Esophagus muscularis mucosa (tissue), 4 donors: ENCODE measurements at regions not wholly inside any gene's neighbourhood (a gene's known extent, or its start where the extent isn't known, plus 50 kb on each side); places are given as distances from the start of the nearest gene placed in this dataset.

Experiments
- DNase-seq: peaks from one replicate; pipeline ENCODE4 v3.0.0-alpha.2; 2017; ENCODE audit errors: extremely low spot score
- H3K27ac ChIP-seq, 4 donors: fragments of 200-600 bp; sonication (generic); replicated peaks in 1 of 4; 1 replicate in 3 of 4; 2 replicates in 1 of 4; pipeline ENCODE4 v1.5.1; 2016 to 2019; ENCODE audit warnings: mild to moderate bottlenecking in 1 of 4
- H3K27me3 ChIP-seq, 4 donors: fragments of 200-600 bp; sonication (generic); one replicate each; pipeline versions ENCODE4 v1.5.1 to v1.6.0; 2016 to 2019
- H3K36me3 ChIP-seq, 4 donors: fragments of 200-600 bp; sonication (generic); one replicate each; pipeline ENCODE4 v1.5.1; 2016 to 2019
- H3K4me1 ChIP-seq, 4 donors: fragments of 200-600 bp; sonication (generic); one replicate each; pipeline ENCODE4 v1.5.1; 2016 to 2019
- H3K4me3 ChIP-seq, 4 donors: fragments of 200-600 bp; sonication (generic); 1 replicate in 2 of 4; 2 replicates in 2 of 4; pipeline ENCODE4 v1.5.1; 2016 to 2019; ENCODE audit warnings: mild to moderate bottlenecking in 4 of 4, moderate library complexity in 1 of 4
- H3K9me3 ChIP-seq, 4 donors: fragments of 200-600 bp; sonication (generic); 1 replicate in 3 of 4; 2 replicates in 1 of 4; pipeline ENCODE4 v1.5.1; 2016 to 2019
- CTCF ChIP-seq, 3 experiments: fragments of 200-600 bp in 2 of 3; fragments of 450-650 bp in 1 of 3; sonication (generic) in 2 of 3; IDR thresholded peaks; one replicate each; pipeline ENCODE4 v1.5.1; 2017 to 2019; ENCODE audit warnings: antibody characterized with exemption in 3 of 3, mild to moderate bottlenecking in 2 of 3, moderate library complexity in 1 of 3
- EP300 ChIP-seq: sonication (generic); formaldehyde crosslinking; IDR thresholded peaks from one replicate; pipeline ENCODE4 v1.6.1; 2017; ENCODE audit warnings: antibody characterized with exemption
- POLR2A ChIP-seq: fragments of 450-650 bp; IDR thresholded peaks from one replicate; pipeline ENCODE4 v1.6.1; 2017; ENCODE audit warnings: antibody characterized with exemption, moderate library complexity, mild to moderate bottlenecking, low read depth
- POLR2AphosphoS5 ChIP-seq, 2 donors: sonication (generic); formaldehyde crosslinking; IDR thresholded peaks; one replicate each; pipeline ENCODE4 v1.6.1; 2017; ENCODE audit warnings: antibody characterized with exemption in 2 of 2
- WGBS: methylation state at CpG from one replicate; pipeline ENCODE4 v1.1.5; 2018; 5-methylcytosine and 5-hydroxymethylcytosine counted together
- intact Hi-C: fragments of 100-400 bp; cut with DNase I; formaldehyde crosslinking; loops from one replicate; pipeline ENCODE4 v1.15.1; 2023

GRCh38 chr9:136608348-136609159 lies 54.2 kb upstream of the EGFL7 start:
- 83% methylated on average over 9 of the region's 16 CpGs for WGBS
- TF ChIP-seq EP300 (no peak), CTCF (IDR thresholded peaks at IDR 0.05) (no peak)
- Histone ChIP-seq H3K27ac (no peak overlapping the region), H3K27me3 (peaks cover 0 to 16% (median 0%) of the 10 kb centered on the region in 4 donors), H3K4me1 (peaks cover 24 to 41% (median 38%) of the 10 kb centered on the region in 4 donors), H3K4me3 (no peak overlapping the region), H3K36me3 (no peaks in the 10 kb centered on the region), H3K9me3 (no peaks in the 10 kb centered on the region)
- DNase-seq, result no peak
- intact Hi-C loops, result no loop called here

DNA sequence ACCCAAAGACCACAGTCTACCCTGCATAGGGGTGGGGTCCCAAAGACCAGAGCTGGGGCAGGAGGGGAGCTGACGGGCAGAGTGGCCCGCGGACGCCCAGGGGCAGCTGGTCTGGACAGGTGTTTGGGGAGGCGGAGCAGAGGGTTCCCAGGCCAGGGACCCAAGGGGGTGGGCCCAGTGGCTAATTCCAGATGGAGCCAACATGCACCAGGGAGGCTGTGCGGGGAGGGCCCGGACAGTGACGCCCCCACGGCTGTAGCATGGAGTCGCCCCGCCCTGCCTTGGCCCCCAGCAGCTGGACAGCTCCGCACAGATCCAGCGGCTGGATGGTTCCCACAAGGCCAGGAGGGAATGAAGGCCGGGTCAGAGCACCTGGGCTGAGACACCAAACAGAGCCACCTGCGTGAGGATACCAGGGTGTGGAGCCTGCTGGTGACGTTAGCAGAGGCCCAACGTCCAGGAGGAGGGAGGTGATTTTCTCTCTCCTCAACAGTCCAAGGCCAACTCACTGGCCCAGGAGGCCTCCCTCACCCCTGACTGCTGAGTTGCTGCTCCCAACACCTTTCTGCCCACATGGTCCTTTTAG lies 55.3 kb upstream of the EGFL7 start:
- Histone ChIP-seq H3K27ac (no peak overlapping the region), H3K4me3 (no peak overlapping the region), H3K36me3 (no peaks in the 10 kb centered on the region), H3K4me1 (peaks cover 20 to 40% (median 38%) of the 10 kb centered on the region in 4 donors), H3K9me3 (no peaks in the 10 kb centered on the region), H3K27me3 (peaks cover 0 to 27% (median 0%) of the 10 kb centered on the region in 4 donors)
- DNase-seq, result no peak
- intact Hi-C loops, result no loop called here
- 95% methylated on average over 8 of the region's 17 CpGs for WGBS
- TF ChIP-seq POLR2AphosphoS5 (IDR thresholded peaks at IDR 0.05) (no peak), EP300 (no peak), POLR2A (no peak), CTCF (IDR thresholded peaks at IDR 0.05) (no peak)

GRCh38 chr9:136606687-136607333 lies 55.9 kb upstream of the EGFL7 start:
- H3K36me3 ChIP-seq, result no peaks in the 10 kb centered on the region
- 82% methylated on average over 11 of the region's 19 CpGs for WGBS
- intact Hi-C loops, result no loop called here

GRCh38 chr9:136605988-136606660 lies 56.6 kb upstream of the EGFL7 start:
- H3K9me3 ChIP-seq, result no peaks in the 10 kb centered on the region
- H3K4me1 ChIP-seq, result peaks cover 20 to 46% (median 39%) of the 10 kb centered on the region in 4 donors
- H3K36me3 ChIP-seq, result no peaks in the 10 kb centered on the region
- TF ChIP-seq EP300 (no peak), POLR2AphosphoS5 (IDR thresholded peaks at IDR 0.05) (no peak), CTCF (IDR thresholded peaks at IDR 0.05) (no peak), POLR2A (no peak)
- intact Hi-C loops, result no loop called here
- peak overlapping the region; percentile 1 to 30 (median 22) for H3K27ac ChIP-seq
- H3K4me3 ChIP-seq, result no peak overlapping the region
- no peak for DNase-seq
- WGBS, result 37% methylated on average over 7 of the region's 17 CpGs
- H3K27me3 ChIP-seq, result peaks cover 0 to 32% (median 0%) of the 10 kb centered on the region in 4 donors

More at GRCh38 chr9:136606687-136607333, 55.9 kb upstream of the EGFL7 start:
- Histone ChIP-seq H3K4me1 (peaks cover 20 to 44% (median 39%) of the 10 kb centered on the region in 4 donors), H3K27ac (peak overlapping the region in 2 of 4 donors; percentile 29 to 30), H3K9me3 (no peaks in the 10 kb centered on the region), H3K4me3 (no peak overlapping the region), H3K27me3 (peaks cover 0 to 32% (median 0%) of the 10 kb centered on the region in 4 donors)
- no peak for DNase-seq
- TF ChIP-seq POLR2A, result no peak
- no peak for TF ChIP-seq POLR2AphosphoS5 (IDR thresholded peaks at IDR 0.05)
- TF ChIP-seq EP300, result no peak
